Stimulated activated CD4-positive, alpha-beta T cell treated with anti-CD3 and anti-CD28 coated beads, Interleukin-4, amount 100 ng/mL, for 48 hours (primary cell): ENCODE measurements at regions not wholly inside any gene's neighbourhood (a gene's known extent, or its start where the extent isn't known, plus 50 kb on each side); places are given as distances from the start of the nearest gene placed in this dataset.

ENCODE experiments used
- DNase-seq, 2 donors: peaks; one replicate each; pipeline ENCODE4 v3.0.0-alpha.2; 2020; ENCODE audit warnings: low read depth in 2 of 2

DNA sequence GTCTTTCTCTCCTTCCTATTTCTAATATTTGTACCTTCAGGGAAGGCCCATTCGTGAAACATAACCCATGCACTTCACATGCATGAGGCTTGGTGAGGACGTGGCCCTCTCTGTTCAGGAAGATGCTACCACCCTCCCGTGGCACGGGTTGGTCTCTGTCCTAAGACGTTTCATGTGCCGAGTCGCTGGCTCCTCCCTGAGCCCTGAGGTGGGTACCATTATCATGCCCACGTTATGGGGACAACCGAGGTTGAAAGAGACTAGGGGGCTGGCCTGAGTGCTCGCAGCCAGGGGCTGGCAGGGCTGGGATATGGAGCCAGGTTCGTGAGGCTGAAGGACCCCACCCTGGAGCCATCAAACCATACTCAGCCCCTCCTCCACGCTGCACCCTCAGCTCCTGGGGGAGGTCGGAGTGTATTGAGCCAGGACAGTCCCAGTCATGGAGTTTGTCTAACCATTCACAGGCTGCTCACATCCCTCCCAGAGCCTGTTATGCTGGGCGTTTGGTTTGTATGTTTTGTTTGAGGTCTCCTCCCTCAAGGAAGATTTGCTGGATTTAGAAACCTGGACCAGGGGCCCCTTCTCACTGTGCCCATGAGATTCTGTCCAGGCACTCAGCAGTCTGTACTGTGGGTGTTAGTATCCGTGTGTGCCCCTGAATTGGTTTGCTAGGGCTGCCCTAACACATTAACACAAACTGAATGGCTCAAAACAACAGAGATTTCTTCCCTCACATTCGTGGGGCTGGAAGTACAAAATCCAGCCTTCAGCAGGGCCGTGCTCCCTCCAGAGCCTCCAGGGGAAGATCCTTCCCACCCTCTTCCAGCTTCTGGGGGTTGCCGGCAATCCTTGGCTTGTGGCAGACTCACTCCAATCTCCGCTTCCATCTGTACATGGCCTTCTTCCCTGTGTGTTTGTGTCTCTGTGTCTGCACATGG, 88.3 kb downstream of the ANKRD60 start:
- DNase-seq = no peak

- no peak for DNase-seq
These were observed 90.1 kb downstream of the ANKRD60 start for GRCh38 chr20:58138395-58138794.

DNA sequence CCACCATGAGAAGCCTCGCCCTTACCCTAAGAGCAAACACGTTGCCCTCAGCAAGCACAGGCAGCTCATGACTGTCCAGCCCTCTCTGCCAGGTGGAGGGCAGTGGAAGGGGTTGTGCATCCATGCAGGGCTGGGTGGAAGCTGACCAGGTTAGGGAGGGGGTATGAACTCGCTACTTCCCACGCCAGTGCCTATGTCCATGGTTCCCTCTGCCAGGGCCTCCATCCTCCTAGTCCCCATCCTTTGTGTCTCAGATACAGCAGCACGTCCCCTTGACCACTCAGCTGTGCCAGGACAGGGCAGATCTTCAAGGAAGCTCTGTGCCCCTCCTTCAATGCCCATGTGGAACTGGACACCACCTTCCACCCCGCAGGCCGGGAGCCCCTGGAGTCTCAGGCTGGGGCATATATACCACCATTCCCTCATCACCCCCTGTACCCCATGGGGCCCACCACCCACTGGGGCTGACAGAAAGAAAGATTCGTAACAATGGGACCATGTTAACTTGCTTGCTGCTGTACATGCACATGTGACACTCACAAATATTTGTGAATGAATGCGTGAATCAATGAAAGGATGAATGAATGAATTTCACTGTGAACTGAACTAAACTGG, 90.7 kb downstream of the ANKRD60 start:
- no peak for DNase-seq

- no peak for DNase-seq
These were observed 91.2 kb downstream of the ANKRD60 start for GRCh38 chr20:58137236-58137635.

DNA sequence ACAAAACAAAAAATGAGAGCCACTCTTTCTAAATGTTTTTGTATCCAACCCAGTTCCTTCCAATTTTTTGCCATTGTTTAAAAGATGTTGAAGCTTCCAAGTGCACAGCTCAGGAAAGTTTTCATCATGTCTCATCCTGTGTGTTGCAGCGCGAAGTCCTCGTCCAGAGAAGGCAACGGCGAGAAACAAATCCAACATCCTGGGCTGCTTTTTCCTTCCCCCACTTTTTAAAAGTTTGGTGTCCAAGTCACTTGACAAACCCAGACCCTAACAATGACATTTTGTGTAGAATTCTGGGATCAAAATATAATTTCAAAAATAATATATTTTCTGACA, 92.3 kb downstream of the ANKRD60 start:
- no peak for DNase-seq

- no peak for DNase-seq
These were observed 92.9 kb downstream of the ANKRD60 start for GRCh38 chr20:58135441-58136148.

DNA sequence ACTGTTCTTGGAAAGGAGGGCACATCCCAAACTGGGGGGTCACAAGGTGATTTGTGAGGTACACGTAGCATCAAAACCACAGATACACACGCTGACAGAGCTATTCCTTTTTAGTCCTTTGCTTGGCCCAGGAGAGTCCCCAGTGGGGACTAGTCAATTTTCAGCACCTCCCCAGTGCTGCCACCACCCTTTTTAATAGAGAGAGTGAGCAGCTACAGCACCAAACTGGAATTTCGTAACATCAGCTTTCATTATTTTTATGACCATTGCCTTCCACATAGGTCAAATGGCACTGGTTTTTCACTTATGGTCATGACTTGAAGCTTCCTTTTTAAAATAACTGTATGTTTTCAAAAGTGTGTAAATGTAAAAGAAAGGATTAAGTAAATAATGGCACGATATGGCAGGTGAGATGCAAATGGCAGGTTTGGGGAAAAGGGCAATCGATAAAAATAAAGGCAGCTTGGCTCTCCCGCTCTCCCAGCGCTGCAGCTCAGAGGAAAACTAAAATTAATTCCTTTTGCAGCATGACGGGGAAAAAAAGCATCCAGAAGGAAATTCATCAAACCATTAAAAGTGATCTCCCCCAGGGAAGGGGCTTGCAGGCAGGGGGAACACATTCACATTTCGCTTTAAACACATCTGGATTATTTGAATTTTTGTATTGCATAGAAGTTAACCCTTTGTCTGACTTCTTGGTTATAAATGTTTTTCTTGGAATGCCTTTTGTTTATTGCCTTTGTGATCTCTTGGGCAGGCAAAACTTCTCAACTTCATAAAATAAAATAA, 95.2 kb downstream of the ANKRD60 start:
- no peak for DNase-seq

DNA sequence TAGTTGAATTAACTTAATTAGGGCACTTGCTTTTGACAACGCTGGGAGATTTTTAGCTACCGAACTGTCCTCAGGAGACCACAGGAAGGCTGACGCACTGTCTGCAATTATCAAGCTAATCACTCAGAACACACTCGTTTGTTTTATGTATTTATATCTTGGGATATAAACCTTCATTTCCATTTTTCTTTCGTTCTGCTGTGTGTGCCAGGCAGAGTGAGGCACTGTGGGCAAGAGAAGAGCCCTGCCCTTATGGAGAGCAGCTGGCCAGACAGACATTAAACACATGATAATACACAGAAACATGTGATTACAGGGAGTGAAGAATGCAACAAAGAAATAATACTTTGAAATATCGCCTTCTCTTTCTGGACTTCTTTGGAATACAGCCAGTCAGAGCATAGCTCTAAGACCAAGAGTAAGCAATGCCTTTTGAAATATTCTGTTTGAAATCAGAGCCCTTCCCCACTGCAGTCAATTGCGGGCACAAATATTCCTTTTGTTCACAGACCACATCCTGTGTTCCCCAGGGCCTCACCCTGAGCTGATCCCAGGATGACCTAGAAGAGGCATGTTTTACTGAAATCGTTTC, 96.8 kb downstream of the ANKRD60 start:
- DNase-seq = no peak

DNA sequence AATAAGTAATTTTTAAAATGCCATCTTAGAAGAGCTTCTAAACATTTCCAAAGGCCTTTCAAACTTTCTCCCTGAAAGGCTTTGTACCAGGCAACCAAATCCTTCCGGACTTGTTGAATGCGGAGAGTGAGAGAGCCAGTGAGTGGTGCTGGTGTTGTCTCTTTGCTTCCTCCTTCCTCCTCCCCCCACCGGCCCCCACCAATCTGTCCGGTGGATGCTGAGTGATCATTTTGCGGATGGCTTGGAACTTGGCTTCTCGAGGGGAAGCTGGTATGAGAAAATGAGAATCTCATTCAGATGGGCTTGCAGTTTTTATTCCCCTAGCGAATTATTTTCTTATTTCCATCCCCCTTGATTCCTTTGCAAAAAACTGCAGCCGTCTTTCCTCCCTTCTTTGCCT, 97.3 kb downstream of the ANKRD60 start:
- no peak for DNase-seq

- DNase-seq = no peak
These were observed 97.9 kb downstream of the ANKRD60 start for GRCh38 chr20:58130581-58130980.

- DNase-seq = no peak
These were observed 98.3 kb downstream of the ANKRD60 start for GRCh38 chr20:58130156-58130555.

GRCh38 chr20:58129721-58130151, 98.7 kb downstream of the ANKRD60 start:
- no peak for DNase-seq

DNA sequence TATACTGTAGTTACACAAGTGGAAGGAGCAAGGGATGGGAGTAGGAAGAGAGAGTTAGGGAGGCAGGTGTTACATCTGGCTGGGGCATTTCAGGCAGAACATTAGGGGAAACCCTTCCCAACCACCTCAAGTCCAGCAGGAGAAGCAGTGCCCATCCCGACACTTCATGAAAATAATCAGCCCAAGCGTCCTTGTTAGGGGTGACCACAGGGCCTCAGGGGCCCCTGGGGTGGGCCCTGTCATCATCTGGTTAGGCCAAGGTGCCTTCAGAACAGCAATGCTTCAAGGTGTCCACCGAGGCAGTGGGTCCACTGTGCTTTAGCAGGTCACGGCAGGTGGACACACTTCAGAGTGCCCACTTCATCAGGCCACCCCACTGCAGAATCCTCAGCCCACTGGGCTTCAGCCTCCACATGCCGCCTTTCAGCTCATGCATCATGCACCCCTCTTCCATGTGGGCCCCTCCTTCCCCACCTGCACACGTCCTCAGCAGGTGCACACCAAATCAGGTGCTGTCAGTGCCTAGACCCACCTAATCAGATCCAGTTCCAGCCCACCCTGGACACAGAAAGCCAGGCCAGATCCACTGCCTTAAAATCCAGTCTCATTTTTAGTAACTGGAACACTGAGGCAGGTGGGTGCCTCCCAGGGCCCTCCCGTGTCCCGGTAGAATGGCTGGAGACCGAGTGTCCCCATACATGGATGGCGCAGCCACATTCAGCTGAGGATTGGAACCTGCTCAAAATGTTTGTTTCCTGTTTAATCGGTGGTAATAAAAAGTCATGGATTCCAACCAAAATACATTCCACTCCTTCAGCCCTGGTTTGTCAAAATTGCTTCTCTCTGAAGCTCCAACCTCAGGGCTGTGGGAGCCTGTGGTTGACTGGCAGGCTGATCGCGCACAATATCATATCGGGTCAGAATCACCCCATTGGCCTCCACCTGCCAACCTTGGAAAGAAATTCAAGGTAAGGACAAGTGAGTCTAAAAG, 99.5 kb downstream of the ANKRD60 start:
- DNase-seq = no peak

DNA sequence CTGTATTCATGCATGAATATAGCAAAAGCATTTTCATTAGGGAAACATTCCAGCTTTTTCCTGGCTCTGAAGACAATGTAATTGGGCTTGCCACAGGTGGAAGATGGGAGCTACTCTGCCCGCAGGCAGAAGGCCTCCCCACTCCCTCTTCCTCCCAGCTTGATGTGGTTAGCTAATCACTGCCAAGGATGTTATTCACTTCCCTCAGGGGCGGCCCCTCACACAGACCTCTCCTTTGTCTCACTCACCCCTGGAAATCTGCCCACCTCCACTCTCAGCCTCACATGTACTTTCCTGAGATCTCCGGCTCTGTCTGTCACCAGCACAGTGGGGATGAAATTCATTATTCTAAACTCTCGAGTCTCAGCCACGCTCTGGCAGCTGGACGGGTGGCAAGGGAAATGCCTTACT, 100.7 kb downstream of the ANKRD60 start:
- peak in 1 of 2 donors; percentile 1 for DNase-seq

DNA sequence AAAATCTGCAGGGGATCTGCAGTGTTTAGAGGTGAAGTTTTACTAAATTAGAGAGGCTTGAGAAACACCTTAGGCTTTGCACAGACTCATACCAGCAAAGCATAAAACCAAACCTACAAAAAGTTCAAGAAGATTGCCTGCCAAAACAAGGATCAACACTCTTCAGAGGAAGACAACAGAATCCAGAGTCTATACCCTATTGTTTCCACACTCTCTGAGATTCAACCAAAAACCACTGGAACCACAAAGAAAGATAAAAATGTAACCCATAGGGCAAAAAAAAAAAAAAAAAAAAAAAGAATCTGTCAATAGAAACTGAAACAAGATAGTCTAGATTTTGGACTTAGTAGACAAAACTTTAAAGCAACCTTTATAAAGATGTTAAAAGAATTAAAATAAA, 102.7 kb downstream of the ANKRD60 start:
- no peak for DNase-seq

DNA sequence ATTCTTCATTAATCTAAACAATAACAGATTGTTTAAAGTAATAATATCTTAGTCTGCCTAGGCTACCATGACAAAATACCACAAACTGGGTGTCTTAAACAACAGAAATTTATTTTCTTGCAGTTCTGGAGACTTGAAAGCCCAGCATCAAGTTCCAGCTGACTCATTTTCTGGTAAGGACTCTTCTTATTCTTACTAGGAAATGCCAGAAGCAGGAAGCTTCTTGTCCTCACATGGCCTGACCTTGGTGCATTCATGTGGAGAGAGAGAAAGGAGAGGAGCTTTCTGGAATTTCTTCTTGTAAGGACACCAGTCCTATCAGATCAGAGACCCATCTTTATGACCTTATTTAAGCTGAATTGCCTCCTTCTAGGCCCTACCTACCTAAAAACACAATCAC, 110.5 kb downstream of the ANKRD60 start:
- DNase-seq = no peak

DNA sequence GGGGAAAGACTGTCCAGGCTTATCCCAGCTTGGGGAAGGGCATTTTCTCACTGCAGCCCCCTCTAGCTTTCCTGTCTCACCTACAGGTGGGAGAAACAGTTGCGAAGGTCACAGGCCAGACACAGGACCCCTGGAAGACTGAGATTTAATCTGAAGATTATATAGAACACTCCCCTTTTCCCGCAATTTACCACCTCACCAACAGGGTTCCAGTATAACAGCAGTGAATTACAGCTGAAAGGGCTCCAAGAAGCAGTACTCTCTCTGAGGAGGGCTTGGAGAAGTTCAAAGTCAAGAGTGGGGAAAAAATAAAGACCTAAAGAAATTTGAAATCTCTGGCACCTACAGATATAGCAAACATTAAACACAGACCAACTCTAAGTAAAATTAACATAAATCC, 111.9 kb downstream of the ANKRD60 start:
- DNase-seq = no peak

DNA sequence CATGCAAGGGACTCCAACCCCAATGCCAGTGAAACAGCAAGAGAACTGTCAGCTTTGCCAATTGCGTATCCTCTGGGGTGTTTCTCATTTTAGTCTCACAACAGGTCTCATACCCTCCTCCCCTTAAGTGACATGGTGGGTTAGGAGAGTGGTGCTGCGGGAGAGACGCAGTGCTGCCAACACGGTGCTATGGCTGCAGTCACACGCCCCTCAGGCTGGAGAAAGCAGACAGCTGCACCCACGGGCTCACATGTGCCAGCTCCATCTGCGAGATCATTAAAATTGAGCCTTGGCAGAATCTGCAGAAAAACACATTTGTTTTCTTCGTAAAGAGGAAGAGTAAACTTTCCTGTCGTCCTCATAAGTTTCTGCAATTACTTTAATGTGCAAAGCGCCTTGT, 114.7 kb downstream of the ANKRD60 start:
- DNase-seq = no peak

- DNase-seq = no peak
These were observed 116.3 kb downstream of the ANKRD60 start for GRCh38 chr20:58112017-58112781.
